RWPE1 (cell line): ENCODE measurements at regions not wholly inside any gene's neighbourhood (a gene's known extent, or its start where the extent isn't known, plus 50 kb on each side); places are given as distances from the start of the nearest gene placed in this dataset.
"Not testable (repeated sequence)": the region's sequence is repeated elsewhere in the genome, so short reads cannot be mapped to it uniquely, and the experiment has no call there.

Source experiments
- CTCF ChIA-PET: fragments of 350-600 bp; sonication (Branson Sonifier 250); formaldehyde crosslinking; extraction: SDS; loops from one replicate; lab custom pipeline; 2021; lab: Yijun Ruan, JAX
- POLR2A ChIA-PET: fragments of 400-600 bp; formaldehyde crosslinking; extraction: SDS; loops from one replicate; lab custom pipeline; 2020; ENCODE audit warnings: antibody characterized with exemption; ENCODE audit not compliant: low non-redundant PET; lab: Yijun Ruan, JAX
- DNase-seq: peaks from one replicate; pipeline ENCODE4 v3.0.0; 2012; ENCODE audit warnings: low spot score
- H3K27ac ChIP-seq: fragments of 450-650 bp; 2 replicates; pipeline ENCODE4 v1.5.1; 2017
- TF ChIP-seq, protein P1 (sequence below): fragments of 450-650 bp; conservative IDR thresholded peaks from 2 replicates; pipeline ENCODE4 v1.5.1; 2017; ENCODE audit warnings: low read depth, mild to moderate bottlenecking

DNA sequence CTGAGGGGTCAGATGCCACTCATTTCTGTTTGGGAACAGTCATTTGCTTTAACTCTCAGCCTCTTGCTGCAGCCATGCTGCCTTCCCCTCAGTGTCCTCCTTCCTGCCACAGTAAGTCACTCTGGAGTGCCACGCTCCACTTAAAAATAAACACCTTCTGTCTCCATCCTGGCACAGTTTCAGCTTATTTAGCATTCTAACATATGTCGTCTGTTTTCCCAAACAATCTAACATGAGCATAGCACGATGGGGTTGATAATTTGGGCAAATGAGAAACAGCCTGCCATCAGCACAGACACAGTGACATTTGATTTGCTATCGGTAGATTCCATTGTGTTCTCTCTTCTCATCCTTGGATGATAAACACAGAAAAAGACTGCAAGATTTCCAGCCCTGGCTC is 768.6 kb downstream of the UQCRFS1 start:
- POLR2A ChIA-PET = no interaction called here
- CTCF ChIA-PET = no interaction called here
- no peak overlapping the region for H3K27ac ChIP-seq

DNA sequence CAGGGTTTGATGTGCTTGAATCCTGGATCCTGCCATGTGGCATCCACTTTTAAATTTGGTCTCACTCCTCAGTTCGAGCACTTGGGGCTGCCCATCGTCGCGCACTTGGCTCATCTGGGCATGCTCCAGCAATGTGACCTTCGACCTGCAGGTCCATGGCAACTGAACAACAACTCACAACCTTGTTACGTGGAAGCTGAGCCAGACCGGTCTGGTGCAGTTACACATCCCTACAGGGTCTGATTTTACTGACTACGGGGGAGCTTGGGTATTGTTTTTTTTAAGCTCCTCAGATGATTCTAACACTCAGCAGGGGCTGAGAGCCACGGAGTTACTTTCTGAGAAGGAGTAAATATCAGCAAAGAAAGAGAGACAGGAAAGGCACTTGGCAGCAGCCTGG is 769.6 kb downstream of the UQCRFS1 start:
- no peak for DNase-seq
- no peak overlapping the region for H3K27ac ChIP-seq
- CTCF ChIA-PET = no interaction called here
- POLR2A ChIA-PET = no interaction called here
- TF ChIP-seq, protein P1, sequence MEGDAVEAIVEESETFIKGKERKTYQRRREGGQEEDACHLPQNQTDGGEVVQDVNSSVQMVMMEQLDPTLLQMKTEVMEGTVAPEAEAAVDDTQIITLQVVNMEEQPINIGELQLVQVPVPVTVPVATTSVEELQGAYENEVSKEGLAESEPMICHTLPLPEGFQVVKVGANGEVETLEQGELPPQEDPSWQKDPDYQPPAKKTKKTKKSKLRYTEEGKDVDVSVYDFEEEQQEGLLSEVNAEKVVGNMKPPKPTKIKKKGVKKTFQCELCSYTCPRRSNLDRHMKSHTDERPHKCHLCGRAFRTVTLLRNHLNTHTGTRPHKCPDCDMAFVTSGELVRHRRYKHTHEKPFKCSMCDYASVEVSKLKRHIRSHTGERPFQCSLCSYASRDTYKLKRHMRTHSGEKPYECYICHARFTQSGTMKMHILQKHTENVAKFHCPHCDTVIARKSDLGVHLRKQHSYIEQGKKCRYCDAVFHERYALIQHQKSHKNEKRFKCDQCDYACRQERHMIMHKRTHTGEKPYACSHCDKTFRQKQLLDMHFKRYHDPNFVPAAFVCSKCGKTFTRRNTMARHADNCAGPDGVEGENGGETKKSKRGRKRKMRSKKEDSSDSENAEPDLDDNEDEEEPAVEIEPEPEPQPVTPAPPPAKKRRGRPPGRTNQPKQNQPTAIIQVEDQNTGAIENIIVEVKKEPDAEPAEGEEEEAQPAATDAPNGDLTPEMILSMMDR = no peak

More for the DNA sequence above, 768.6 kb downstream of the UQCRFS1 start:
- TF ChIP-seq, protein P1 = no peak
- DNase-seq = no peak

DNA sequence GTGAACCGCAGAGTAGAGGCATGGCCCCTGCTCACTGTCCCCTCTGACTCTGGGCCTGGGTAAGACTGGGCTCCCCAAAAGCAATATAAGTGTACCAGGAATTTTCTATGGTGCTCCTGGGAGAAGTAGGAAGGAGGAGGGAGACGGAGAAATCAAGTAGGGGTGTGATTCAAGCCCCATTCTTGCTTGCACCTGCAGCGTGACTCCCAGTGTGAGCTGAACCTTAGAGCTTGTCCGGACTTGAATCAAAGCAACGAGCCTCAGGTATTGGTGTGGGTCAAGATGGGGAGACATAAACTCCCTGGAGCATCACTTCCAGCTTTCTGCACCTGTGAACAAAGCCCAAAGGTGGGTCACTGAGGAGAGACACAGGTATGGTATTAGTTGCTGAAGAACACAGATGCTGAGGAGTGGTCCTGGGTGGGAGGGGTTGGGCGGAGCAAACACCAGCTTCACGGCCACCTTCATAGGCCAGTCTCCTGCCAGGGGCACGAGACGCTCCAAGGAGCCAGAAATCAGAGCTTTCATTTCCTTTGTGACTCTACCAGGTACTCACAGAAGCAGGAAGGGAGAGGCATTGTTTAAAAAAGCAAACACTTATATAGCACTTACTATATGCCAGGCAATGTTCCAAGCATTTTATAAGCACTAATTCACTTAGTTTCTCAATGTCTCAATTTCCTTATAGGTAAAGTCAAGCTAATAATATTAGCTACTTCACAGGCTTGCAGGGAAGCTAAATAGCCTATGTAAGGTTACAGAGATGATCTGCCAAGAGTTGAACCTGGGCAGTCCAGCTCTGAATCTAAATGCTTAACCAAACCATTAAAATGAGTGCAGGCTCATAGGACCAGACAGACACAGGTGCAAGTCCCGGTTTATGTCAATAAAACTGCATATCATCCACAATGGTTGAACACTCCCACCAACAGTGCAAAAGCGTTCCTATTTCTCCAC is 775.3 kb downstream of the UQCRFS1 start:
- ChIA-PET POLR2A (interaction anchor here (0.6 kb wide), 1 partner anchor 633 kb away, joined by 3 read pairs; no protein-coding TSS in a partner anchor), CTCF (no interaction called here)
- TF ChIP-seq, protein P1 = no peak
- DNase-seq = no peak
- no peak overlapping the region for H3K27ac ChIP-seq

DNA sequence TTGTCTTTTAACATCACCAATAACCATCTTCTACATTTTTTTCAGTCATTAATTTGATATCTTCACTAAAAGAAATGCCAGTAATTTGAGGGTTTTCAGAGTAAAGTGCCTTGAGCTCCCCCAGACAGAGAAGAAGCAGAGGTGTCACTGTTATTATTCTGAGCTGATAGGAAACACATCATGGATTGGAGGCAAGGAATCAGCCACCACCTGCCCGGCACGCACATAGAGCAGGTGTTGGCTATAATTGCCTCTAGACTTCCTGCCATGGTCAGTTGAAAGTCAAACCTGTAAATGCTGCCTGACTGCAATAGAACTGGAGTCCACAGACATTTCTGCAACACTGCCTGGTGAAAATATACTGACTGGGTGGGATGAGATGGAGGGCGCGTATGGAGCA is 776.6 kb downstream of the UQCRFS1 start:
- POLR2A ChIA-PET = no interaction called here
- DNase-seq = no peak
- CTCF ChIA-PET = no interaction called here
- TF ChIP-seq, protein P1 = no peak
- H3K27ac ChIP-seq = no peak overlapping the region

DNA sequence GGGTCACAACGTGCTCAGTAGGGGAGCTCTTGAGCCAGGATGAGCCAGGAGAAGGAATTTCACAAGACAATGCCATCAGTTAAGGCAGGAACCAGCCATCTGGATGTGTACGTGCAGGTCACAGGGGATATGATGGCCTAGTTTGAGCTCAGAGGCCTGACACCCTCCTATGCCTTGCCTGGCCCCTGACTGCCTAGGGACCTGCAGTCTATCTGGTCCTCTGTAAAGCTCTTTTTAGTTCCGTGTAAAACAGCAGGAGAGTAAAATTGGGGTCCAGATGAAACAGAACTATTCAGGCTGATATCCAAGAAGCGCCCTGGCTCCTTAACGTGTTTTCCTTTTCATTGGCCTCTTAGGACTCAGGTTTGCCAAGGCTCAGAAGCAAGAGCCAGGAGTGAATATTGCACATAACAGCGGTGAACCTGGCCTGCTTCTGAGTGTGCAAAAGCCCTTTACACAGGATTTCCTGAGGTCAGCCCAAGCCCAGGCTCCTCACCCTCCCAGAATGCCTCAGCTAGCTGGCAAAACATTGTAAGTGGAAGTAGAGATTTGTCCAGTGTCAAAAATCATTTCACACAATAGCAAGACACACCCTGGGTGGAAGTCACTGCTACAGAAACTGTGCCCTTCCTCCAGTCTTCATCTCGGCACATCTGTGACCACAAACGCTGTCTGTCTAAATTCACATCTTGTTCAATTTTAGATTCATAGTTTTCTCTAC is 777.2 kb downstream of the UQCRFS1 start:
- ChIA-PET POLR2A (no interaction called here), CTCF (no interaction called here)

DNA sequence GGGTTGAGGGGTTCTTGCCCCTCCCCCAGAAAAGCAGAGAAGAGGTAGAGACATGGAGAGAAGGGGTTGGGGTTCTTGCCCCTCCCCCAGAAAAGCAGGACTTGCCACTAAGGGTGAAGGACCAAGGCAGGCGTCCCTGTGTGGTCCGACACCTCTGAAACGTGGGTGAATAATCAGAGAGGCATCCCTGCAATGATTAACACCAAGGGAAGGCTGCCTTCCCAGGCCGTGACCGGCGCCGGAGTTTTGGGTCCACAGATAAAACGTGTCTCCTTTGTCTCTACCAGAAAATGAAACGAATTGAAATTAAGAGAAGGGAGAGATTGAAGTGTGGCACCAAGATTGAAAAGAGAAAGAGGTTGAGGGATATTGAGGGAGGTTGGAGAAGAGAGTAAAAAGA is 778.2 kb downstream of the UQCRFS1 start:
- POLR2A ChIA-PET, CTCF ChIA-PET, H3K27ac ChIP-seq, DNase-seq: not testable (repeated sequence)

More for the DNA sequence above, 777.2 kb downstream of the UQCRFS1 start:
- no peak overlapping the region for H3K27ac ChIP-seq
- TF ChIP-seq, protein P1 = no peak
- no peak for DNase-seq

DNA sequence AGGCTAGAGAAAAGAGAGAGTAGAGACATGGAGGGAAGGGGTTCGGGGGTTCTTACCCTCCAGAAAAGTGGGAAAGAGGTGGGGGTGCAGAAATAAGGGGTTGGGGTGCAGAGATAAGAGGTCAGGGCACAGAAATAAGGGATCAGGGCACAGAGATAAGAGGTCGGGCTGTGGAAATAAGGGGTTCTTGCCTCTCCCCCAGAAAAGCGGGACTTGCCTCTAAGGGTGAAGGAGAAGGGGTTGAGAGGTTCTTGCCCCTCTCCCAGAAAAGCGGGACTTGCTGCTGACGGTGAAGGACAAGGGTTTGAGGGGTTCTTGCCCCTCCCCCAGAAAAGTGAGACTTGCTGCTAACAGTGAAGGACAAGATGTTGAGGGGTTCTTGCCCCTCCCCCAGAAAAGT is 778.6 kb downstream of the UQCRFS1 start:
- H3K27ac ChIP-seq, POLR2A ChIA-PET, DNase-seq, CTCF ChIA-PET: not testable (repeated sequence)

DNA sequence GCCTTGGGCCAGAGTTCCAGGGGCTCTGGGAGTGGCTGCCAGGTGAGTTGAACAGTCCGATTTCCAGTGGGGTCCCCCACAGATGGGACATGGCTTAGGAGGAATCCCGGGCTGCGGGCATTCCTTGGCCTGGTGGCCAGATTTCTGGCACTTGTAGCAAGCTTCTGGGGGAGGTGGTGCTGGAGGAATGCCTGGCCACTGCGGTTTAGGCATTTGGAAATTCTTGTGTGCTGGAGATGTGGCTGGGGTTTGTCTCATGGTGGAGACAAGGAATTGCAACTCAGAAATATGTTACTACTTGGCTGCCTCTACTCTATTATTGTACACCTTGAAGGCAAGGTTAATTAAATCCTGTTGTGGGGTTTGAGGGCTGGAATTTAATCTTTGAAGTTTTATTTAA is 779.8 kb downstream of the UQCRFS1 start:
- POLR2A ChIA-PET, CTCF ChIA-PET, DNase-seq, H3K27ac ChIP-seq: not testable (repeated sequence)
